Uterus (tissue), 2 donors: ENCODE measurements at regions not wholly inside any gene's neighbourhood (a gene's known extent, or its start where the extent isn't known, plus 50 kb on each side); places are given as distances from the start of the nearest gene placed in this dataset.

Experiments used
- CTCF ChIP-seq, 4 experiments: fragments of 200-600 bp in 2 of 4; fragments of 450-650 bp in 2 of 4; sonication (generic) in 2 of 4; IDR thresholded peaks; one replicate each; pipeline ENCODE4 v1.5.1; 2016 to 2019; ENCODE audit warnings: antibody characterized with exemption in 4 of 4, mild to moderate bottlenecking in 2 of 4, moderate library complexity in 1 of 4
- POLR2A ChIP-seq, 2 donors: fragments of 450-650 bp; IDR thresholded peaks; one replicate each; pipeline ENCODE4 v1.6.1; 2016; ENCODE audit warnings: antibody characterized with exemption in 2 of 2, mild to moderate bottlenecking in 1 of 2, moderate library complexity in 1 of 2

- no peak for TF ChIP-seq CTCF (IDR thresholded peaks at IDR 0.05)
- TF ChIP-seq POLR2A (IDR thresholded peaks at IDR 0.05): no peak
Observed at GRCh38 chr12:127595506-127595905, 671.5 kb upstream of the TMEM132C start.
